ENCODE measurements at regions not wholly inside any gene's neighbourhood (a gene's known extent, or its start where the extent isn't known, plus 50 kb on each side); places are given as distances from the start of the nearest gene placed in this dataset.

GRCh38 chr18:10210057-10210633, 244.3 kb upstream of the APCDD1 start:
- no peak overlapping the region for H3K4me3 ChIP-seq (ENCODE audit: low read length)
- H3K27me3 ChIP-seq (ENCODE audit: control insufficient read depth, insufficient read depth, low read length) = no peaks in the 10 kb centered on the region
- 0 out of 2 replicates have a peak, but pooled peaks cover 1% of the 10 kb centered on the region for H3K4me1 ChIP-seq (ENCODE audit: control insufficient read depth, insufficient read depth, low read length)
- H3K36me3 ChIP-seq (ENCODE audit: control insufficient read depth, insufficient read depth, low read length) = no peaks in the 10 kb centered on the region
- no peak overlapping the region for H3K27ac ChIP-seq (ENCODE audit: low read length)
- no peak for DNase-seq (ENCODE audit: low read depth, low spot score)
- WGBS (ENCODE audit: insufficient coverage, insufficient read length) = no CpG with 5 or more reads among the region's 6 CpGs
- H3K9me3 ChIP-seq (ENCODE audit: control insufficient read depth, insufficient read depth, low read length) = no peaks in the 10 kb centered on the region

GRCh38 chr18:10213526-10213925, 240.9 kb upstream of the APCDD1 start:
- Histone ChIP-seq H3K27me3 (ENCODE audit: control insufficient read depth, insufficient read depth, low read length) (no peaks in the 10 kb centered on the region), H3K4me3 (ENCODE audit: low read length) (no peak overlapping the region), H3K4me1 (ENCODE audit: control insufficient read depth, insufficient read depth, low read length) (0 out of 2 replicates have a peak, but pooled peaks cover 1% of the 10 kb centered on the region), H3K36me3 (ENCODE audit: control insufficient read depth, insufficient read depth, low read length) (no peaks in the 10 kb centered on the region), H3K9me3 (ENCODE audit: control insufficient read depth, insufficient read depth, low read length) (no peaks in the 10 kb centered on the region), H3K27ac (ENCODE audit: low read length) (no peak overlapping the region)
- no peak for DNase-seq (ENCODE audit: low read depth, low spot score)
- WGBS (ENCODE audit: insufficient coverage, insufficient read length) = no CpG with 5 or more reads among the region's 3 CpGs

GRCh38 chr18:10215446-10215845, 239.0 kb upstream of the APCDD1 start:
- H3K27ac ChIP-seq (ENCODE audit: low read length) = no peak overlapping the region
- DNase-seq (ENCODE audit: low read depth, low spot score) = no peak
- no CpG with 5 or more reads among the region's 6 CpGs for WGBS (ENCODE audit: insufficient coverage, insufficient read length)
- H3K9me3 ChIP-seq (ENCODE audit: control insufficient read depth, insufficient read depth, low read length) = no peaks in the 10 kb centered on the region
- H3K4me3 ChIP-seq (ENCODE audit: low read length) = no peak overlapping the region
- H3K36me3 ChIP-seq (ENCODE audit: control insufficient read depth, insufficient read depth, low read length) = no peaks in the 10 kb centered on the region
- no peaks in the 10 kb centered on the region for H3K27me3 ChIP-seq (ENCODE audit: control insufficient read depth, insufficient read depth, low read length)
- 0 out of 2 replicates have a peak, but pooled peaks cover 1% of the 10 kb centered on the region for H3K4me1 ChIP-seq (ENCODE audit: control insufficient read depth, insufficient read depth, low read length)

GRCh38 chr18:10216791-10217190, 237.6 kb upstream of the APCDD1 start:
- Histone ChIP-seq H3K27me3 (ENCODE audit: control insufficient read depth, insufficient read depth, low read length) (no peaks in the 10 kb centered on the region), H3K4me1 (ENCODE audit: control insufficient read depth, insufficient read depth, low read length) (0 out of 2 replicates have a peak, but pooled peaks cover 1% of the 10 kb centered on the region), H3K4me3 (ENCODE audit: low read length) (no peak overlapping the region), H3K9me3 (ENCODE audit: control insufficient read depth, insufficient read depth, low read length) (no peaks in the 10 kb centered on the region), H3K36me3 (ENCODE audit: control insufficient read depth, insufficient read depth, low read length) (no peaks in the 10 kb centered on the region), H3K27ac (ENCODE audit: low read length) (no peak overlapping the region)
- WGBS (ENCODE audit: insufficient coverage, insufficient read length) = no CpG with 5 or more reads among the region's 2 CpGs
- DNase-seq (ENCODE audit: low read depth, low spot score) = no peak

GRCh38 chr18:10217211-10217610, 237.2 kb upstream of the APCDD1 start:
- Histone ChIP-seq H3K27ac (ENCODE audit: low read length) (no peak overlapping the region), H3K36me3 (ENCODE audit: control insufficient read depth, insufficient read depth, low read length) (no peaks in the 10 kb centered on the region), H3K27me3 (ENCODE audit: control insufficient read depth, insufficient read depth, low read length) (no peaks in the 10 kb centered on the region), H3K4me3 (ENCODE audit: low read length) (no peak overlapping the region), H3K9me3 (ENCODE audit: control insufficient read depth, insufficient read depth, low read length) (no peaks in the 10 kb centered on the region), H3K4me1 (ENCODE audit: control insufficient read depth, insufficient read depth, low read length) (0 out of 2 replicates have a peak, but pooled peaks cover 1% of the 10 kb centered on the region)
- no CpG with 5 or more reads among the region's 2 CpGs for WGBS (ENCODE audit: insufficient coverage, insufficient read length)
- DNase-seq (ENCODE audit: low read depth, low spot score) = no peak

- H3K27ac ChIP-seq (ENCODE audit: low read length) = no peak overlapping the region
- H3K9me3 ChIP-seq (ENCODE audit: control insufficient read depth, insufficient read depth, low read length) = no peaks in the 10 kb centered on the region
- H3K27me3 ChIP-seq (ENCODE audit: control insufficient read depth, insufficient read depth, low read length) = no peaks in the 10 kb centered on the region
- no CpG with 5 or more reads among the region's 6 CpGs for WGBS (ENCODE audit: insufficient coverage, insufficient read length)
- no peaks in the 10 kb centered on the region for H3K36me3 ChIP-seq (ENCODE audit: control insufficient read depth, insufficient read depth, low read length)
- H3K4me1 ChIP-seq (ENCODE audit: control insufficient read depth, insufficient read depth, low read length) = no peaks in the 10 kb centered on the region
- no peak overlapping the region for H3K4me3 ChIP-seq (ENCODE audit: low read length)
- DNase-seq (ENCODE audit: low read depth, low spot score) = no peak
Observed at GRCh38 chr18:10225300-10225699, 229.1 kb upstream of the APCDD1 start.

- WGBS (ENCODE audit: insufficient coverage, insufficient read length) = no CpG with 5 or more reads among the region's 2 CpGs
- no peaks in the 10 kb centered on the region for H3K4me1 ChIP-seq (ENCODE audit: control insufficient read depth, insufficient read depth, low read length)
- no peaks in the 10 kb centered on the region for H3K27me3 ChIP-seq (ENCODE audit: control insufficient read depth, insufficient read depth, low read length)
- no peaks in the 10 kb centered on the region for H3K9me3 ChIP-seq (ENCODE audit: control insufficient read depth, insufficient read depth, low read length)
- no peak for DNase-seq (ENCODE audit: low read depth, low spot score)
- no peak overlapping the region for H3K27ac ChIP-seq (ENCODE audit: low read length)
- no peaks in the 10 kb centered on the region for H3K36me3 ChIP-seq (ENCODE audit: control insufficient read depth, insufficient read depth, low read length)
- H3K4me3 ChIP-seq (ENCODE audit: low read length) = no peak overlapping the region
Observed at GRCh38 chr18:10226971-10227370, 227.5 kb upstream of the APCDD1 start.

GRCh38 chr18:10228326-10228725, 226.1 kb upstream of the APCDD1 start:
- no peak overlapping the region for H3K27ac ChIP-seq (ENCODE audit: low read length)
- H3K27me3 ChIP-seq (ENCODE audit: control insufficient read depth, insufficient read depth, low read length) = no peaks in the 10 kb centered on the region
- H3K4me3 ChIP-seq (ENCODE audit: low read length) = no peak overlapping the region
- no peaks in the 10 kb centered on the region for H3K9me3 ChIP-seq (ENCODE audit: control insufficient read depth, insufficient read depth, low read length)
- no peaks in the 10 kb centered on the region for H3K4me1 ChIP-seq (ENCODE audit: control insufficient read depth, insufficient read depth, low read length)
- H3K36me3 ChIP-seq (ENCODE audit: control insufficient read depth, insufficient read depth, low read length) = no peaks in the 10 kb centered on the region
- DNase-seq (ENCODE audit: low read depth, low spot score) = no peak

GRCh38 chr18:10229458-10229857, 225.0 kb upstream of the APCDD1 start:
- Histone ChIP-seq H3K36me3 (ENCODE audit: control insufficient read depth, insufficient read depth, low read length) (no peaks in the 10 kb centered on the region), H3K9me3 (ENCODE audit: control insufficient read depth, insufficient read depth, low read length) (peaks cover 1% of the 10 kb centered on the region; the same call in 1 of the 2 replicates)

GRCh38 chr18:10230072-10230471, 224.4 kb upstream of the APCDD1 start:
- no CpG with 5 or more reads among the region's 3 CpGs for WGBS (ENCODE audit: insufficient coverage, insufficient read length)
- H3K27ac ChIP-seq (ENCODE audit: low read length) = no peak overlapping the region
- no peak for DNase-seq (ENCODE audit: low read depth, low spot score)
- H3K4me3 ChIP-seq (ENCODE audit: low read length) = no peak overlapping the region
- H3K36me3 ChIP-seq (ENCODE audit: control insufficient read depth, insufficient read depth, low read length) = no peaks in the 10 kb centered on the region
- no peaks in the 10 kb centered on the region for H3K27me3 ChIP-seq (ENCODE audit: control insufficient read depth, insufficient read depth, low read length)
- no peaks in the 10 kb centered on the region for H3K4me1 ChIP-seq (ENCODE audit: control insufficient read depth, insufficient read depth, low read length)
- H3K9me3 ChIP-seq (ENCODE audit: control insufficient read depth, insufficient read depth, low read length) = peaks cover 1% of the 10 kb centered on the region; the same call in 1 of the 2 replicates

More at GRCh38 chr18:10229458-10229857, 225.0 kb upstream of the APCDD1 start:
- no peaks in the 10 kb centered on the region for H3K4me1 ChIP-seq (ENCODE audit: control insufficient read depth, insufficient read depth, low read length)
- no peak overlapping the region for H3K4me3 ChIP-seq (ENCODE audit: low read length)
- H3K27me3 ChIP-seq (ENCODE audit: control insufficient read depth, insufficient read depth, low read length) = no peaks in the 10 kb centered on the region
- H3K27ac ChIP-seq (ENCODE audit: low read length) = no peak overlapping the region
- no CpG with 5 or more reads among the region's 3 CpGs for WGBS (ENCODE audit: insufficient coverage, insufficient read length)
- no peak for DNase-seq (ENCODE audit: low read depth, low spot score)

- DNase-seq (ENCODE audit: low read depth, low spot score) = no peak
- Histone ChIP-seq H3K4me3 (ENCODE audit: low read length) (no peak overlapping the region), H3K27me3 (ENCODE audit: control insufficient read depth, insufficient read depth, low read length) (no peaks in the 10 kb centered on the region), H3K4me1 (ENCODE audit: control insufficient read depth, insufficient read depth, low read length) (no peaks in the 10 kb centered on the region), H3K27ac (ENCODE audit: low read length) (no peak overlapping the region), H3K9me3 (ENCODE audit: control insufficient read depth, insufficient read depth, low read length) (peaks cover 1% of the 10 kb centered on the region; the same call in 1 of the 2 replicates), H3K36me3 (ENCODE audit: control insufficient read depth, insufficient read depth, low read length) (no peaks in the 10 kb centered on the region)
- WGBS (ENCODE audit: insufficient coverage, insufficient read length) = no CpG with 5 or more reads among the region's 3 CpGs
Observed at GRCh38 chr18:10231220-10231619, 223.2 kb upstream of the APCDD1 start.
